B cell (primary cell): ENCODE measurements at regions not wholly inside any gene's neighbourhood (a gene's known extent, or its start where the extent isn't known, plus 50 kb on each side); places are given as distances from the start of the nearest gene placed in this dataset.

Experiments
- ATAC-seq: fragments of 200-7000 bp; cut with Tn5 transposase; one replicate; pipeline ENCODE4 v1.10.0; 2021; ENCODE audit warnings: low read depth, mild to moderate bottlenecking, moderate number of reproducible peaks, moderate library complexity
- CTCF ChIA-PET: fragments of 350-600 bp; sonication (Branson Sonifier 250); formaldehyde crosslinking; loops from one replicate; lab custom pipeline; 2021; ENCODE audit warnings: antibody characterized with exemption, inconsistent platforms; lab: Charles Lee
- POLR2A ChIA-PET: fragments of 350-600 bp; sonication (Branson Sonifier 250); formaldehyde crosslinking; loops from one replicate; lab custom pipeline; 2021; ENCODE audit warnings: antibody characterized with exemption; lab: Charles Lee
- DNase-seq: peaks from one replicate; pipeline ENCODE4 v3.0.0; 2013
- H2AFZ ChIP-seq: 2 replicates; pipeline ENCODE4 v1.6.1; 2012; ENCODE audit warnings: mild to moderate bottlenecking, low read depth, low read length; ENCODE audit not compliant: insufficient read depth, poor library complexity, severe bottlenecking
- H3K27ac ChIP-seq, 2 donors: 1 replicate in 1 of 2; 2 replicates in 1 of 2; pipeline ENCODE4 v1.5.1; 2012 to 2013; ENCODE audit warnings: low read length in 2 of 2, mild to moderate bottlenecking in 2 of 2, moderate library complexity in 1 of 2
- H3K27me3 ChIP-seq, 4 experiments: fragments of 200-600 bp in 1 of 4; sonication (generic) in 1 of 4; replicated peaks in 1 of 4; 1 replicate in 2 of 4; 2 replicates in 2 of 4; pipeline versions ENCODE4 v1.6.1 to v1.7.0; 2013 to 2016; ENCODE audit warnings: low read length in 3 of 4, mild to moderate bottlenecking in 2 of 4, mixed read lengths in 1 of 4, moderate library complexity in 1 of 4; ENCODE audit not compliant: insufficient read depth in 4 of 4, control insufficient read depth in 3 of 4; ENCODE audit errors: control extremely low read depth in 1 of 4
- H3K36me3 ChIP-seq, 2 experiments: replicated peaks in 1 of 2; 1 replicate in 1 of 2; 2 replicates in 1 of 2; pipeline versions ENCODE4 v1.6.1 to v1.7.1; 2013; ENCODE audit warnings: low read length in 1 of 2; ENCODE audit not compliant: insufficient read depth in 2 of 2, control insufficient read depth in 1 of 2; ENCODE audit errors: control extremely low read depth in 1 of 2, extremely low read depth in 1 of 2
- H3K4me1 ChIP-seq, 2 donors: fragments of 200-600 bp in 1 of 2; sonication (generic) in 1 of 2; 1 replicate in 1 of 2; 2 replicates in 1 of 2; pipeline versions ENCODE4 v1.5.1 to v1.6.1; 2013 to 2017; ENCODE audit warnings: low read length in 2 of 2; ENCODE audit not compliant: control insufficient read depth in 2 of 2, insufficient read depth in 2 of 2
- H3K4me2 ChIP-seq: replicated peaks from 2 replicates; pipeline ENCODE3; 2012; ENCODE audit warnings: mild to moderate bottlenecking, low read depth, low read length; ENCODE audit not compliant: poor library complexity, severe bottlenecking
- H3K4me3 ChIP-seq, 5 experiments: fragments of 200-600 bp in 1 of 5; sonication (generic) in 1 of 5; 1 replicate in 3 of 5; 2 replicates in 2 of 5; pipeline versions ENCODE4 v1.5.1 to v1.7.0; 2011 to 2016; ENCODE audit warnings: low read length in 4 of 5, mild to moderate bottlenecking in 4 of 5, low read depth in 2 of 5, control low read depth in 1 of 5, moderate library complexity in 1 of 5; ENCODE audit not compliant: insufficient read depth in 1 of 5; ENCODE audit errors: control extremely low read depth in 1 of 5, extremely low read depth in 1 of 5
- H3K79me2 ChIP-seq: fragments of 200-600 bp; sonication (generic); one replicate; pipeline ENCODE4 v1.6.0; 2016; ENCODE audit warnings: low read length; ENCODE audit not compliant: control insufficient read depth, insufficient read depth
- H3K9ac ChIP-seq: fragments of 200-600 bp; sonication (generic); 2 replicates; pipeline ENCODE4 v1.6.1; 2017; ENCODE audit warnings: mild to moderate bottlenecking, low read length, moderate library complexity
- H3K9me3 ChIP-seq, 3 donors: one replicate each; pipeline versions ENCODE4 v1.6.1 to v1.7.1; 2013; ENCODE audit warnings: low read length in 2 of 3; ENCODE audit not compliant: control insufficient read depth in 2 of 3, insufficient read depth in 1 of 3; ENCODE audit errors: control extremely low read depth in 1 of 3
- H4K20me1 ChIP-seq: 2 replicates; pipeline ENCODE4 v1.6.0; 2012; ENCODE audit warnings: mild to moderate bottlenecking, low read length; ENCODE audit not compliant: insufficient read depth, control insufficient read depth, poor library complexity, severe bottlenecking
- H3K27ac Mint-ChIP-seq: one replicate; pipeline ENCODE4 v1.8.0; 2021; ENCODE audit warnings: mixed read lengths
- H3K27me3 Mint-ChIP-seq: one replicate; pipeline ENCODE4 v1.8.0; 2021; ENCODE audit warnings: mixed read lengths
- H3K4me1 Mint-ChIP-seq: one replicate; pipeline ENCODE4 v1.8.0; 2021; ENCODE audit warnings: mixed read lengths
- H3K4me3 Mint-ChIP-seq: one replicate; pipeline ENCODE4 v1.8.0; 2021; ENCODE audit warnings: mixed read lengths
- H3K9me3 Mint-ChIP-seq: one replicate; pipeline ENCODE4 v1.8.0; 2022; ENCODE audit warnings: mixed read lengths; ENCODE audit not compliant: insufficient read depth
- EZH2 ChIP-seq: IDR thresholded peaks from 2 replicates; pipeline ENCODE4 v1.6.1; 2012; ENCODE audit warnings: borderline replicate concordance, low read depth, mild to moderate bottlenecking, moderate library complexity, low read length; ENCODE audit not compliant: insufficient read depth, poor library complexity, severe bottlenecking
- WGBS: methylation state at CpG from one replicate; pipeline ENCODE4 v1.1.5; 2013; ENCODE audit warnings: missing lambda C conversion rate; ENCODE audit not compliant: insufficient coverage; 5-methylcytosine and 5-hydroxymethylcytosine counted together
- intact Hi-C: fragments of 100-400 bp; cut with micrococcal nuclease; formaldehyde crosslinking; loops from one replicate; pipeline ENCODE4 v1.10.0; 2022
- TF ChIP-seq, protein P1 (sequence below): fragments of 200-600 bp; IDR thresholded peaks from one replicate; pipeline ENCODE4 v1.8.0; 2022; ENCODE audit warnings: antibody characterized with exemption, mild to moderate bottlenecking

- Histone ChIP-seq H4K20me1 (no peaks in the 10 kb centered on the region), H3K36me3 (no peaks in the 10 kb centered on the region), H3K9ac (no peak overlapping the region), H3K27me3 (no peaks in the 10 kb centered on the region), H3K79me2 (no peaks in the 10 kb centered on the region), H3K27ac (no peak overlapping the region), H2AFZ (no peak overlapping the region), H3K4me2 (no peak overlapping the region), H3K9me3 (peaks cover 0 to 1% (median 0%) of the 10 kb centered on the region in 3 donors), H3K4me3 (no peak overlapping the region), H3K4me1 (no peaks in the 10 kb centered on the region)
- H3K4me3 Mint-ChIP-seq = no peak overlapping the region
- H3K27ac Mint-ChIP-seq = no peak overlapping the region
- ATAC-seq (no peak), DNase-seq (no peak)
- WGBS = no CpG with 5 or more reads among the region's 2 CpGs
- TF ChIP-seq EZH2 = no peak
- TF ChIP-seq, protein P1, sequence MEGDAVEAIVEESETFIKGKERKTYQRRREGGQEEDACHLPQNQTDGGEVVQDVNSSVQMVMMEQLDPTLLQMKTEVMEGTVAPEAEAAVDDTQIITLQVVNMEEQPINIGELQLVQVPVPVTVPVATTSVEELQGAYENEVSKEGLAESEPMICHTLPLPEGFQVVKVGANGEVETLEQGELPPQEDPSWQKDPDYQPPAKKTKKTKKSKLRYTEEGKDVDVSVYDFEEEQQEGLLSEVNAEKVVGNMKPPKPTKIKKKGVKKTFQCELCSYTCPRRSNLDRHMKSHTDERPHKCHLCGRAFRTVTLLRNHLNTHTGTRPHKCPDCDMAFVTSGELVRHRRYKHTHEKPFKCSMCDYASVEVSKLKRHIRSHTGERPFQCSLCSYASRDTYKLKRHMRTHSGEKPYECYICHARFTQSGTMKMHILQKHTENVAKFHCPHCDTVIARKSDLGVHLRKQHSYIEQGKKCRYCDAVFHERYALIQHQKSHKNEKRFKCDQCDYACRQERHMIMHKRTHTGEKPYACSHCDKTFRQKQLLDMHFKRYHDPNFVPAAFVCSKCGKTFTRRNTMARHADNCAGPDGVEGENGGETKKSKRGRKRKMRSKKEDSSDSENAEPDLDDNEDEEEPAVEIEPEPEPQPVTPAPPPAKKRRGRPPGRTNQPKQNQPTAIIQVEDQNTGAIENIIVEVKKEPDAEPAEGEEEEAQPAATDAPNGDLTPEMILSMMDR = no peak
- peaks cover 5% of the 10 kb centered on the region for H3K27me3 Mint-ChIP-seq
- POLR2A ChIA-PET = no interaction called here
- CTCF ChIA-PET = no interaction called here
- H3K9me3 Mint-ChIP-seq = no peaks in the 10 kb centered on the region
- intact Hi-C loops = no loop called here
- no peaks in the 10 kb centered on the region for H3K4me1 Mint-ChIP-seq
Measured at GRCh38 chr1:60880202-60880601, 202.2 kb upstream of the NFIA start.

GRCh38 chr1:60878323-60878722, 204.0 kb upstream of the NFIA start:
- no peak overlapping the region for H3K4me3 Mint-ChIP-seq
- H3K4me2 ChIP-seq = no peak overlapping the region
- no peaks in the 10 kb centered on the region for H3K79me2 ChIP-seq
- H3K4me1 Mint-ChIP-seq = no peaks in the 10 kb centered on the region
- WGBS = no CpG with 5 or more reads among the region's 1 CpG
- no peak overlapping the region for H3K27ac ChIP-seq
- no peaks in the 10 kb centered on the region for H3K9me3 Mint-ChIP-seq
- ATAC-seq = no peak
- H3K9me3 ChIP-seq = peaks cover 0 to 1% (median 0%) of the 10 kb centered on the region in 3 donors
- no peak for DNase-seq
- intact Hi-C loops = no loop called here
- TF ChIP-seq, protein P1 = no peak
- no peak for TF ChIP-seq EZH2
- no peak overlapping the region for H3K27ac Mint-ChIP-seq
- POLR2A ChIA-PET = no interaction called here
- no peak overlapping the region for H3K9ac ChIP-seq
- no peaks in the 10 kb centered on the region for H3K36me3 ChIP-seq
- H2AFZ ChIP-seq = no peak overlapping the region
- no peaks in the 10 kb centered on the region for H3K27me3 ChIP-seq
- no peak overlapping the region for H3K4me3 ChIP-seq
- no peaks in the 10 kb centered on the region for H4K20me1 ChIP-seq
- H3K4me1 ChIP-seq = no peaks in the 10 kb centered on the region
- H3K27me3 Mint-ChIP-seq = peaks cover 5% of the 10 kb centered on the region
- CTCF ChIA-PET = no interaction called here
